ENCODE measurements at regions not wholly inside any gene's neighbourhood (a gene's known extent, or its start where the extent isn't known, plus 50 kb on each side); places are given as distances from the start of the nearest gene placed in this dataset.

- H3K36me3 ChIP-seq = no peaks in the 10 kb centered on the region
- no peaks in the 10 kb centered on the region for H3K4me1 ChIP-seq (replicated peaks)
- no peaks in the 10 kb centered on the region for H3K27me3 ChIP-seq (replicated peaks)
- no peaks in the 10 kb centered on the region for H3K9me3 ChIP-seq (replicated peaks)
- no peak for DNase-seq (ENCODE audit: low read depth in 1 of 2, low spot score in 2 of 2)
- H3K4me3 ChIP-seq = no peak overlapping the region
- no peak overlapping the region for H3K27ac ChIP-seq
Observed at GRCh38 chr11:116171271-116172140, 601.3 kb downstream of the BUD13 start.

GRCh38 chr11:116170526-116171120 is 602.2 kb downstream of the BUD13 start:
- no peaks in the 10 kb centered on the region for H3K36me3 ChIP-seq
- DNase-seq (ENCODE audit: low read depth in 1 of 2, low spot score in 2 of 2) = no peak
- no peaks in the 10 kb centered on the region for H3K4me1 ChIP-seq (replicated peaks)
- no peaks in the 10 kb centered on the region for H3K9me3 ChIP-seq (replicated peaks)
- H3K27ac ChIP-seq = no peak overlapping the region
- no peak overlapping the region for H3K4me3 ChIP-seq
- H3K27me3 ChIP-seq (replicated peaks) = no peaks in the 10 kb centered on the region

GRCh38 chr11:116169776-116170175 is 603.0 kb downstream of the BUD13 start:
- Histone ChIP-seq H3K9me3 (replicated peaks) (no peaks in the 10 kb centered on the region), H3K4me3 (no peak overlapping the region), H3K27ac (no peak overlapping the region), H3K27me3 (replicated peaks) (no peaks in the 10 kb centered on the region), H3K4me1 (replicated peaks) (no peaks in the 10 kb centered on the region), H3K36me3 (no peaks in the 10 kb centered on the region)
- no peak for DNase-seq (ENCODE audit: low read depth in 1 of 2, low spot score in 2 of 2)

- H3K27ac ChIP-seq = no peak overlapping the region
- no peaks in the 10 kb centered on the region for H3K4me1 ChIP-seq (replicated peaks)
- no peak overlapping the region for H3K4me3 ChIP-seq
- no peaks in the 10 kb centered on the region for H3K9me3 ChIP-seq (replicated peaks)
- no peak for DNase-seq (ENCODE audit: low read depth in 1 of 2, low spot score in 2 of 2)
- no peaks in the 10 kb centered on the region for H3K27me3 ChIP-seq (replicated peaks)
- H3K36me3 ChIP-seq = no peaks in the 10 kb centered on the region
Observed at GRCh38 chr11:116168459-116168787, 604.4 kb downstream of the BUD13 start.

- no peaks in the 10 kb centered on the region for H3K36me3 ChIP-seq
Observed at GRCh38 chr11:116167706-116168458, 604.9 kb downstream of the BUD13 start.

GRCh38 chr11:116166573-116167465 is 606.0 kb downstream of the BUD13 start:
- H3K27me3 ChIP-seq (replicated peaks) = no peaks in the 10 kb centered on the region
- no peak for DNase-seq (ENCODE audit: low read depth in 1 of 2, low spot score in 2 of 2)
- H3K9me3 ChIP-seq (replicated peaks) = no peaks in the 10 kb centered on the region
- H3K4me3 ChIP-seq = no peak overlapping the region
- no peak overlapping the region for H3K27ac ChIP-seq
- no peaks in the 10 kb centered on the region for H3K36me3 ChIP-seq
- H3K4me1 ChIP-seq (replicated peaks) = no peaks in the 10 kb centered on the region

More at GRCh38 chr11:116167706-116168458, 604.9 kb downstream of the BUD13 start:
- DNase-seq (ENCODE audit: low read depth in 1 of 2, low spot score in 2 of 2) = no peak
- Histone ChIP-seq H3K27me3 (replicated peaks) (no peaks in the 10 kb centered on the region), H3K9me3 (replicated peaks) (no peaks in the 10 kb centered on the region), H3K4me1 (replicated peaks) (no peaks in the 10 kb centered on the region), H3K4me3 (no peak overlapping the region), H3K27ac (no peak overlapping the region)

DNA sequence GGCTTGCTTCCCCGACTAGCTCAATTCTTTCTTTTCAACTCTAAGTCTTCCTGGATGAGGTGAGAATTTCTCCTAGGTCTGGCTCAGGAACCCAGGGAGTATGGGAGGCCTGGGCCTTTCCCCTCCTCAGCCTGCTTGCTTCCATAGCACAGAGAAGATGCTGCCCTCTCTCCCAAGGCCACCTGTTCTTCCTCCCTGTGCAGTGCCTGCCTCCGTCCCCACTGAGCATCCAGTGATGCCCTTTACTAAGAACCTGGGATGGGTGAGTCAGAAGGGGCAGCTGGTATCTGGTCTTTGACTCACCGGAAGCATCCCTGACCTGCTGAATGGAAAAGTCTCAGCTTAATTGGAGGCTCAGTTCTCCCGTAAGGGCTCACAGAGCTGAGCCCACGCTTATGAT is 607.9 kb downstream of the BUD13 start:
- H3K27ac ChIP-seq = no peak overlapping the region
- H3K4me1 ChIP-seq (replicated peaks) = no peaks in the 10 kb centered on the region
- H3K4me3 ChIP-seq = no peak overlapping the region
- DNase-seq (ENCODE audit: low read depth in 1 of 2, low spot score in 2 of 2) = no peak
- no peaks in the 10 kb centered on the region for H3K9me3 ChIP-seq (replicated peaks)
- H3K27me3 ChIP-seq (replicated peaks) = no peaks in the 10 kb centered on the region
- no peaks in the 10 kb centered on the region for H3K36me3 ChIP-seq

DNA sequence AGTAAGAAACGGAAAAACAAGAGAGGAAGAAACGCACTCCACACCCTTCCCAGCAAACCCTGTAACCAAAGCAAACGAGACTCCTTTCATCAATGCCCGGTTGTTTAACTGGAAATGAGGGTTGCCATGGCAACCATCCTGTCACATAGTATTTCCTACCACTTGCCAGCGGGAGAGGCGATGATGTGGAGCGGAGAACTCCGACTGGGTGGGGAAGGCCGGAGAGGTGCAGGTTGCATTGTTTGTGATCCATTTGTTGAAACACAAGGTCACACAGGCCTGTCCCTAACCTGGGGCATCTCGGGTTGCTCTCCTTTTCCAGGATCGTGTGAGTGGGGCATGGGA is 609.9 kb downstream of the BUD13 start:
- Histone ChIP-seq H3K9me3 (replicated peaks) (no peaks in the 10 kb centered on the region), H3K4me1 (replicated peaks) (no peaks in the 10 kb centered on the region), H3K27ac (no peak overlapping the region), H3K4me3 (no peak overlapping the region), H3K27me3 (replicated peaks) (no peaks in the 10 kb centered on the region), H3K36me3 (no peaks in the 10 kb centered on the region)
- DNase-seq (ENCODE audit: low read depth in 1 of 2, low spot score in 2 of 2) = no peak

DNA sequence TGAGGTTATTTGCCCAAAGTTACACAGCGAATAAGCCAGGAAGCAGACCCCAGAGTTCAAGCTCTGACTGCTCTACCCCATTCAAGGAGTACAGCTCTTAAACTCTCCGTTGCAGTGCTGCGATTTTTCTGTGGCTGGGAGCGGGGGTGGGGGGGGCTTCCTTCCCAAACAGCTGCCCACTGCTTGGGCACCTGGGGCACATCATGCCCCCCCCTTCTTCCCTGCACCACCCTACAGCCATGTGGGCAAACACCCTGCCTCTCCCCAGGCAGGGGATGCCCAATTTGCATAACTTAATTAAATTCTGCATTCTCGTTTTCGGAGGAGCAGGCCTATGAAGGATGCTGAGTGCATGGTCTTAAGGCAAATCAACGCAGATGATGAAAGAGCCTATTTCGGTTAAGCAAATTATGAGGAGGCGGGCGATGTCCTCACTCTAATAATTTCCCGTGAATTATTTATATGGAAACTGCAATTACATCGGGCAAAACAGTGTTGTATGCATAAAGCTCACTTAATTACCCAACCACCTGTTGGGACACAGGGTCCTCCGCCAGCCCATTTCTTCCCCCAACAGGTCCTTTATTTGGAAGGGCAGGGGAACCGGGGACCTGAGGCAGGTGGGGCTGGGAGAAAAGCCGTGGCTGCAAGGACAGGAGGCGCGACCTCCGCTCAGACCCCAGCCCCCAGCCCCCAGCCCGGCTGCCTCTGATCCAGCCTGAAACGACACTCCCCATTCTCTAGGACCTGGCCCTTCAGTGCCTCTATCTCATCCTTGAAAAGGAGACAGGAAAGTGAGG is 610.5 kb downstream of the BUD13 start:
- H3K9me3 ChIP-seq (replicated peaks) = no peaks in the 10 kb centered on the region
- no peaks in the 10 kb centered on the region for H3K27me3 ChIP-seq (replicated peaks)
- DNase-seq (ENCODE audit: low read depth in 1 of 2, low spot score in 2 of 2) = no peak
- no peaks in the 10 kb centered on the region for H3K36me3 ChIP-seq
- no peak overlapping the region for H3K27ac ChIP-seq
- H3K4me3 ChIP-seq = no peak overlapping the region
- no peaks in the 10 kb centered on the region for H3K4me1 ChIP-seq (replicated peaks)

DNA sequence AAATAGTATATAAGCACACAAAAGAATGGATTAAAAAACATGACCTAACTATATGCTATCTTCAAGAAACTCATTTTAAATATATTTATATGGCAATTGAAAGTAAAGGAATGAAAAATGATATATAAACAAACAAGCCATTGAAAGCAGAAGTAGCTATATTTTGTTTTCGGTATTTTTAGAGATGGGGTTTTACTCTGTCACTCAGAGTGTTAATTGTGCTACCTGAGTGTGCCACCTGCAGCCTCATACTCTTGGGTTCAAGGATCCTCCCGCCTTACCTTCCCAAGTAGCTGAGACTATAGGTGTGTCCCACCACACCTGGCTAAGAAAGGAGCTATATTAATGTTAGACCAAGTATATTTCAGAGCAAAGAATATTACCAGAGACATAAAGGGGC is 624.1 kb downstream of the BUD13 start:
- Histone ChIP-seq H3K4me1 (replicated peaks) (no peaks in the 10 kb centered on the region), H3K9me3 (replicated peaks) (no peaks in the 10 kb centered on the region), H3K36me3 (no peaks in the 10 kb centered on the region), H3K27ac (no peak overlapping the region), H3K4me3 (no peak overlapping the region), H3K27me3 (replicated peaks) (no peaks in the 10 kb centered on the region)
- DNase-seq (ENCODE audit: low read depth in 1 of 2, low spot score in 2 of 2) = no peak

GRCh38 chr11:116148056-116148455 is 624.7 kb downstream of the BUD13 start:
- Histone ChIP-seq H3K4me3 (no peak overlapping the region), H3K36me3 (no peaks in the 10 kb centered on the region), H3K27ac (no peak overlapping the region), H3K4me1 (replicated peaks) (no peaks in the 10 kb centered on the region), H3K9me3 (replicated peaks) (no peaks in the 10 kb centered on the region), H3K27me3 (replicated peaks) (no peaks in the 10 kb centered on the region)
- DNase-seq (ENCODE audit: low read depth in 1 of 2, low spot score in 2 of 2) = no peak

DNA sequence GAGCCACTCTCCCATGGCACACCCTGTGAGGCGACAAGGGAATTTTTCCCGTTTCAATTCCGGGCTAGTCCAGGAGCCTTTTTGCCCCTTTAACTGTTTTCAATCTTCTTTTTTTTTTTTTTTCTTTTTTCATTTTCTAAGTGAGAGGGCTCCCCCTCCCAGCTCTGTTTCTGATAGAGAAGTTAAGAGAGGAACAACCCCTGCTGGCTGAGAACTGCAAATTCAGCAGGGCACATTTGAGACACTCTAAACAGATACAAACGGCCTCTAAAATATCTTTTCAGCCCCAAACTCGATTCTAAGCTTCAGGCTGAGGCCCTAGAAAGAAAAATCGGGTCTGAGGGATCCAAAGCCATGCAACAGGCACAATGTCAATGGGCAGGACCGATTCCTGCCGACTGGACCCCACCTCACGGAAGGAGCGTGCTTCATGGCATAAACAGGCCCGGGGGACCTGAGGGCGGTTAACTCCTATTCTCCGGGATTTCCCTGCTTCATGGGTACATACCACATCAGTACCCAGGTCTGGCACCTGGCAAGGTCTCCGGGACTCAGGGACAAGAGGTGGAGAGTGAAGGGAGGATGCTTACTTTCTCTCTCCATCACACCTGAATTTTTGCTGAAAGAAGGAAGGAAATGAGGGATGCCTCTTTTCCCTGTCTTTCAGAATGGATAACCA is 627.5 kb downstream of the BUD13 start:
- no peak for DNase-seq (ENCODE audit: low read depth in 1 of 2, low spot score in 2 of 2)
- H3K4me1 ChIP-seq (replicated peaks) = no peaks in the 10 kb centered on the region
- no peaks in the 10 kb centered on the region for H3K27me3 ChIP-seq (replicated peaks)
- H3K27ac ChIP-seq = no peak overlapping the region
- H3K9me3 ChIP-seq (replicated peaks) = no peaks in the 10 kb centered on the region
- H3K36me3 ChIP-seq = no peaks in the 10 kb centered on the region
- H3K4me3 ChIP-seq = no peak overlapping the region

All from SJSA1 (cell line).